ENCODE measurements at regions not wholly inside any gene's neighbourhood (a gene's known extent, or its start where the extent isn't known, plus 50 kb on each side); places are given as distances from the start of the nearest gene placed in this dataset.

- TF ChIP-seq CTCF (IDR thresholded peaks at IDR 0.05) (no peak), POLR2A (IDR thresholded peaks at IDR 0.05) (no peak)
These were observed 116.0 kb upstream of the GADL1 start for GRCh38 chr3:31010491-31010890.

All from esophagus squamous epithelium (tissue), 4 donors.